HUES48 (cell line): ENCODE measurements at regions not wholly inside any gene's neighbourhood (a gene's known extent, or its start where the extent isn't known, plus 50 kb on each side); places are given as distances from the start of the nearest gene placed in this dataset.
"Not testable (repeated sequence)": the region's sequence is repeated elsewhere in the genome, so short reads cannot be mapped to it uniquely, and the experiment has no call there.

ENCODE experiments used
- H3K27ac ChIP-seq: one replicate; pipeline ENCODE4 v1.7.0; 2013; ENCODE audit warnings: low read depth, low read length, inconsistent platforms
- H3K27me3 ChIP-seq: 2 replicates; pipeline ENCODE4 v1.6.1; 2013; ENCODE audit warnings: mild to moderate bottlenecking, low read length; ENCODE audit not compliant: control insufficient read depth, insufficient read depth
- H3K36me3 ChIP-seq: 2 replicates; pipeline ENCODE4 v1.6.1; 2013; ENCODE audit warnings: low read length; ENCODE audit not compliant: control insufficient read depth, insufficient read depth
- H3K4me1 ChIP-seq: 2 replicates; pipeline ENCODE4 v1.6.1; 2013; ENCODE audit warnings: mild to moderate bottlenecking, low read length; ENCODE audit not compliant: control insufficient read depth, insufficient read depth
- H3K4me3 ChIP-seq: 2 replicates; pipeline ENCODE4 v1.5.1; 2013; ENCODE audit warnings: mild to moderate bottlenecking, low read depth, low read length
- H3K9ac ChIP-seq: 2 replicates; pipeline ENCODE4 v1.6.1; 2013; ENCODE audit warnings: mild to moderate bottlenecking, low read depth, low read length, moderate library complexity
- H3K9me3 ChIP-seq: 2 replicates; pipeline ENCODE4 v1.6.1; 2013; ENCODE audit warnings: low read length; ENCODE audit not compliant: control insufficient read depth, insufficient read depth

GRCh38 chr7:113519472-113519871, 399.3 kb downstream of the PPP1R3A start:
- Histone ChIP-seq H3K9me3 (peaks cover 31% of the 10 kb centered on the region), H3K27me3 (no peaks in the 10 kb centered on the region), H3K4me1 (no peaks in the 10 kb centered on the region), H3K27ac (no peak overlapping the region), H3K36me3 (no peaks in the 10 kb centered on the region), H3K4me3 (no peak overlapping the region), H3K9ac (no peak overlapping the region)

DNA sequence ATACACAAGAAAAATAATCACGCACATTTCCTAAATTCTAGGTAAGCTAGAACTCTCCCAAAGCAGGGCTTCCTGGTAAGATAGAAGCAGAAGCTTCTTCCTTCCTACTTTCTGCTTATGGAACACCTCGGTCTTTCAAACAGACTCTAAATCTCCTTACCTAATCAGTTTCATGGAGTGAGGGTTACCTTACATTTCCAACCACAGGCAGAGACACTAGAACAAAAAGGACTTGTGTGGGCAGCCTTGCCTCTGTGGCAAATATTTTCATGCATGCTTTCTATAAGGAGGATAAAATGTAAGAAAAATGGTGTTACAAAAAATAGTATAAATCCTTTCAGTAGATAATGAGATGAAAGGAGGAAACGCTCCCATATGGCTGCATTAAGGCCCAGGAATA, 386.3 kb upstream of the SMIM30 start:
- H3K36me3 ChIP-seq, result no peaks in the 10 kb centered on the region
- H3K27me3 ChIP-seq, result no peaks in the 10 kb centered on the region
- H3K4me3 ChIP-seq, result no peak overlapping the region
- no peak overlapping the region for H3K9ac ChIP-seq
- no peaks in the 10 kb centered on the region for H3K4me1 ChIP-seq
- H3K9me3 ChIP-seq, result peaks cover 15% of the 10 kb centered on the region
- no peak overlapping the region for H3K27ac ChIP-seq

DNA sequence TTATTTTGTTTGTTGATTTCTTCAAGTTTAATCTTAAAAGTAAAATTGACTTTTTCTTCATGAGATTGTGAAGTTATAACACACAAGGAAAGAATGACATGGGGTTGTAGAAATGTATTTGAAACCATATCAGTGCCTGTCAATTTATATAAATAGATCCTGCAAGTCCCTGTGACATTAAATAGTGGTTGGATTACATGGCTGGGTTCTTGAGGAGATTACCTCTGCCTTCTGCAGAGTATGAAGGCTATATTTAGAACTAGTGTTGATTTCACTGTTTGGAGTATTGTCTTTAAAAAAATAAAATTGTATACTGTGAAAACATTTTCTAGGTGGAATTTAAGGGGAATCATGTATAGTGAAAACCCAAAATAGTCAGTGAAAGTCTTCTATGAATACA, 385.8 kb upstream of the SMIM30 start:
- H3K9me3 ChIP-seq, result peaks cover 18% of the 10 kb centered on the region
- no peak overlapping the region for H3K9ac ChIP-seq
- no peaks in the 10 kb centered on the region for H3K36me3 ChIP-seq
- no peaks in the 10 kb centered on the region for H3K4me1 ChIP-seq
- H3K27me3 ChIP-seq, result no peaks in the 10 kb centered on the region
- H3K4me3 ChIP-seq, result no peak overlapping the region
- no peak overlapping the region for H3K27ac ChIP-seq

DNA sequence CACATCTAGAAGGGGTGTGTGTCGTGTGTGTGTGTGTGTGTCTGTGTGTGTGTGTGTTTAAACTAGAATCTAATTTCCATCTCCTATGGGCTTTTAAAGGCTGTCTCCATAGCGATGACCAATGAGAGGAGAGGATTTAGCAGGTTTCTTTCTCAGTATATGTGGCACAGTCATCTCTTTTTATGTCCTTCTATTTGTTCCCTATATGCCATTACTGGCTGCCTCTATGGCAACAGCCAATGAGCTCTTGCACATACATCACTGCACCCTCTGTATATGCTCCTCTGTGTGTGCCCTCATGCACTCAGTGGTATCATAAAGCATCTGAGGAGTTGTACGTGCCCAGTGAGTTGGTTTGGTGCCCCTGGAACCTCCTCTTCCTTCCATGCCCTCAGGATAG, 378.2 kb upstream of the SMIM30 start:
- not testable (repeated sequence) for H3K9me3 ChIP-seq, H3K4me3 ChIP-seq, H3K27ac ChIP-seq

DNA sequence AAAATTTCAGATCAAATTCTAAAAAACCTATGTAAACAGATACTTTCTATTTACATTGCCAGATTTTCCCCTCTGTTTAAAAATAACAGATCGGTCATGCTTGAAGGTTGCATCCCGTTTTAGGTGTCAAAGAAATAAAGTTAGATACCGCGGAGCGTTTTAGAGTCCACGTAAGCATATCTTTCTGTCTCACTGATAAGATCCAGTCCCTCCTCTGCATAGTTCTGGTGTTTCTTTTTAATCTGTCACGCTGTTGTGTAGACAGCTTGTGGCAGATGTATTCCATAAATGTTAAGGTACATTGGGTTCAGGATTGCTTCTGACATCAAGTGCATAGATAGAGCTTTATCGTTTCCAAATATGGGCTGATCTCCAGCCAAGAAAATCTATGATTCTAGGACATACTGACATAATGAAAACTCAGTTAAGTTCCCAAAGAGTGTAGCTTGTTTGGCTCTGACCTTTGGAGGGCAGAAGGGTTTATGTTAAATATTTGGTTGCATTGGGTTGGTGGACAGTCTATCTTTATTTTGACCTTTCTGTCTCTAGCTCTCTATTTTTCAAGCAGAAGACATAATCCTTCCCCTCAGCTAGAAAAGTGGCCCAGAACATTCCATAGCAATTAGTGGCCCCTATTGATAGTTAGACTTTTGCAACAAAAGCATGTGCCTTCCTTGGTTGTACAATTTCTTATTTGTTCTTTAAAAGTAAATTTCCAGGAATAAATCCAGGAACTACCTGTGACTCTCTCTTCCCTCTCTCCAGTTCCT, 376.6 kb upstream of the SMIM30 start:
- not testable (repeated sequence) for H3K4me3 ChIP-seq, H3K36me3 ChIP-seq, H3K9ac ChIP-seq, H3K27ac ChIP-seq, H3K27me3 ChIP-seq, H3K4me1 ChIP-seq
- peaks cover 16% of the 10 kb centered on the region for H3K9me3 ChIP-seq

More for the DNA sequence above, 378.2 kb upstream of the SMIM30 start:
- H3K4me1 ChIP-seq, H3K9ac ChIP-seq, H3K27me3 ChIP-seq, H3K36me3 ChIP-seq: not testable (repeated sequence)

DNA sequence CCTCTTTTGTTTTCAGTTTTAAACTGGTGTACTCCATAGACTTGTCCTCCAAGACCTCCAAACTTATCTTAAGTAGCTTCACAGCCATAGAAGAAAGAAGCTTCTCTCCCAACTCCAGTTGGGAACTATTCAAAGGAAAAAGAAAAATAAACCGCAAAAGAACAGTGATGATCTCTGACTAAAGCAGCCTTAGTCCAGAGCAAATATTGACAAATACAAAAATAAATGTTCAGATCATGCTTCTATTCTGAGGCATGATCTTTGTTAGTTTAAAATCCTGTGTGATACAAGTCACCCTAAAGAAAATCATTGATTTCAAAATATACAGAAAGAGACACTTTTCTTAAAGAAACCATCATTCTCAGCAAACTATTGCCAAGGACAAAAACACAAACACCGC, 373.0 kb upstream of the SMIM30 start:
- no peak overlapping the region for H3K27ac ChIP-seq
- no peaks in the 10 kb centered on the region for H3K36me3 ChIP-seq
- no peaks in the 10 kb centered on the region for H3K27me3 ChIP-seq
- peaks cover 26% of the 10 kb centered on the region for H3K9me3 ChIP-seq
- H3K4me3 ChIP-seq, result no peak overlapping the region
- H3K4me1 ChIP-seq, result no peaks in the 10 kb centered on the region
- no peak overlapping the region for H3K9ac ChIP-seq

- no peak overlapping the region for H3K4me3 ChIP-seq
- no peak overlapping the region for H3K9ac ChIP-seq
- H3K4me1 ChIP-seq, result no peaks in the 10 kb centered on the region
- peaks cover 33% of the 10 kb centered on the region for H3K9me3 ChIP-seq
- H3K27ac ChIP-seq, result no peak overlapping the region
- H3K36me3 ChIP-seq, result no peaks in the 10 kb centered on the region
- H3K27me3 ChIP-seq, result no peaks in the 10 kb centered on the region
These were observed 369.8 kb upstream of the SMIM30 start for GRCh38 chr7:113487925-113488731.

DNA sequence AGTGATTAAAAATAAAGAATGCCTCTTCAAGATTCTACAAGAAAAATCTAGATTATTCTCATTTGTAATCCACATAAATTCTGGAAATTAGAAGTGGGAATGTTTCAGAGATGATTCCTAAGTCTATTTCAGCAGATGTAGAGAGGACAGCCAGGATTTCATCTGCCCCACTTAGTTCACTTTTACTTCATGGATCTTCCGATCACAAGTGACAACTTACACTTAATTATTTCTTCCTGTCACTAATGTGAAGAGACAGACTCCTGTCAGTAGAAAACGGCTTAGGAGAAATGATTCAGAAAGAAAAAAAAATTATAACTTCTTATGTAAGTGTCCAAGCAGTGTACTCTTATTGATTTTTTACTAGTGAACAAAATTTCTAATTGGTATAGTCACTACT, 368.2 kb upstream of the SMIM30 start:
- Histone ChIP-seq H3K27ac (no peak overlapping the region), H3K9me3 (peaks cover 40% of the 10 kb centered on the region), H3K9ac (no peak overlapping the region), H3K4me3 (no peak overlapping the region), H3K4me1 (no peaks in the 10 kb centered on the region), H3K36me3 (no peaks in the 10 kb centered on the region), H3K27me3 (no peaks in the 10 kb centered on the region)

GRCh38 chr7:113483657-113484056, 365.3 kb upstream of the SMIM30 start:
- Histone ChIP-seq H3K27me3 (no peaks in the 10 kb centered on the region), H3K9me3 (peaks cover 34% of the 10 kb centered on the region), H3K4me3 (no peak overlapping the region), H3K27ac (no peak overlapping the region), H3K9ac (no peak overlapping the region), H3K36me3 (no peaks in the 10 kb centered on the region), H3K4me1 (no peaks in the 10 kb centered on the region)

DNA sequence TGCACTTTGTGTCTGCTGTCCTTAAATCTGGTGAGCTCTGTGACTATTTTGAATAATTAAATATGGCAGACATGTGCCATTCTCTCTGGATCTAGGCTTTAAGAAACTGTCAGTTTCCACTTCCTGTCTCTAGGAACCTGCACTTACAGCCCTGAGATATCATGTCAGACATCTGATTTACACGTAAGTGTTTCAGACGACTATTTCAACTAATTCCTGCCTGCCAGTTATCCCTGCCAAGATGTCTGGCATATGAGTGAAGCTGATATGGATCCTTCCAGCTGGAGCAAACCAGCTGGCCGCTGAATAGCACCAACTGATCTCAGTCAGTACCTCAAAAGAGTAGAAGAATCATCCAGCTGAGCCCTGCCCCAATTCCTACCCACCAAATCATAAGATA, 362.2 kb upstream of the SMIM30 start:
- peaks cover 33% of the 10 kb centered on the region for H3K9me3 ChIP-seq
- no peaks in the 10 kb centered on the region for H3K36me3 ChIP-seq
- no peak overlapping the region for H3K9ac ChIP-seq
- no peaks in the 10 kb centered on the region for H3K4me1 ChIP-seq
- no peak overlapping the region for H3K27ac ChIP-seq
- H3K27me3 ChIP-seq, result no peaks in the 10 kb centered on the region
- H3K4me3 ChIP-seq, result no peak overlapping the region

DNA sequence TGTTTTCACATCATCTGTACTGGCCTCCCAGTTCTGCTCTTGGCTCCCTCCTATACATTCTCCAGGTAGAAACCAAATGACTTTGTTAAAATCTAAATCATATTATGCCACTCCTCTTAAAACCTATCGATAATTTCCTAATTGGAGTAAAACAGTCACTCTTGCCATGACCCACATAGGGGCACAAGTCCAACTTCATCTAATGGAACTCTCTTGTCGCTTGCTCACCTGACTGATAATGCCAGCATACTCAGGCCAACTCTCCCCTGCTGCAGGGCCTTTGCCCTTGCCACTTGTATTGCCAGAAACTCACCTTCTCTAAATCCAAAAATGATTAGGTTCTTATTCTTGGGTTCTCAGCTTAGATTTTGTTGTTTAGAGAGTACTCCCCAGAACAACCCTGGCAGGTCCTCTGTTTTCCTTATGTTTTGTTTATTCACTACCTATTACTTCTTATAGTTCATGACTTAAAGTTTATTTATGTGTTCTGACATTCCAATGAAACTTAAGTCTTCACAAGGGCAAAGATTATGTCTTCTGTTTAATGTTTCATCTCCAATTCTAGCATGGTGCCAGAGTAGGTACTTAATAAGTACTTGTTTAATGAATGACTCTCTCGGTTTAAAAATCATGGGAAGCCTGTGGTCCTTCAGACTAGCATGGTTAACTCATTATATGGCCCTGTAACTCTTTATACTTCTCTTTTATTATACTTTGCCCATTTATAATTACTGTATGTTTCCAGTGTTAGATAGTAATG, 345.9 kb upstream of the SMIM30 start:
- H3K9ac ChIP-seq, result no peak overlapping the region
- no peak overlapping the region for H3K4me3 ChIP-seq
- no peak overlapping the region for H3K27ac ChIP-seq
- H3K4me1 ChIP-seq, result no peaks in the 10 kb centered on the region
- no peaks in the 10 kb centered on the region for H3K27me3 ChIP-seq
- H3K36me3 ChIP-seq, result no peaks in the 10 kb centered on the region
- H3K9me3 ChIP-seq, result no peaks in the 10 kb centered on the region; the same call in 1 of the 2 replicates
